ENCODE measurements at regions not wholly inside any gene's neighbourhood (a gene's known extent, or its start where the extent isn't known, plus 50 kb on each side); places are given as distances from the start of the nearest gene placed in this dataset.

GRCh38 chr2:41992056-41992642, 55.7 kb upstream of the PKDCC start:
- TF ChIP-seq EZH2 (IDR thresholded peaks at IDR 0.05; ENCODE audit: borderline replicate concordance, low read depth, low read length, poor library complexity, severe bottlenecking) (no peak), CTCF (conservative IDR thresholded peaks at IDR 0.05; ENCODE audit: low read depth, low read length) (no peak)

All from A673 (cell line).